DND-41 (cell line): ENCODE measurements at regions not wholly inside any gene's neighbourhood (a gene's known extent, or its start where the extent isn't known, plus 50 kb on each side); places are given as distances from the start of the nearest gene placed in this dataset.

Source experiments
- CTCF ChIP-seq: IDR thresholded peaks from 2 replicates; pipeline ENCODE4 v1.5.1; 2012; ENCODE audit warnings: borderline replicate concordance, low read length, moderate library complexity, mild to moderate bottlenecking; ENCODE audit not compliant: poor library complexity, severe bottlenecking; ENCODE audit errors: extremely low read depth
- EZH2 ChIP-seq: IDR thresholded peaks from 3 replicates; pipeline ENCODE4 v1.6.1; 2012; ENCODE audit warnings: borderline replicate concordance, low read depth, mild to moderate bottlenecking, moderate library complexity, low read length, inconsistent platforms; ENCODE audit not compliant: severe bottlenecking

- no peak for TF ChIP-seq CTCF
- TF ChIP-seq EZH2: no peak
These were observed 394.0 kb downstream of the DMRTA1 start for GRCh38 chr9:22840641-22841040.
